GDM1 (cell line): ENCODE measurements at regions not wholly inside any gene's neighbourhood (a gene's known extent, or its start where the extent isn't known, plus 50 kb on each side); places are given as distances from the start of the nearest gene placed in this dataset.
"Not testable (repeated sequence)": the region's sequence is repeated elsewhere in the genome, so short reads cannot be mapped to it uniquely, and the experiment has no call there.

Experiments
- DNase-seq: peaks from one replicate; lab custom pipeline; 2025; lab: John Stamatoyannopoulos, UW

DNA sequence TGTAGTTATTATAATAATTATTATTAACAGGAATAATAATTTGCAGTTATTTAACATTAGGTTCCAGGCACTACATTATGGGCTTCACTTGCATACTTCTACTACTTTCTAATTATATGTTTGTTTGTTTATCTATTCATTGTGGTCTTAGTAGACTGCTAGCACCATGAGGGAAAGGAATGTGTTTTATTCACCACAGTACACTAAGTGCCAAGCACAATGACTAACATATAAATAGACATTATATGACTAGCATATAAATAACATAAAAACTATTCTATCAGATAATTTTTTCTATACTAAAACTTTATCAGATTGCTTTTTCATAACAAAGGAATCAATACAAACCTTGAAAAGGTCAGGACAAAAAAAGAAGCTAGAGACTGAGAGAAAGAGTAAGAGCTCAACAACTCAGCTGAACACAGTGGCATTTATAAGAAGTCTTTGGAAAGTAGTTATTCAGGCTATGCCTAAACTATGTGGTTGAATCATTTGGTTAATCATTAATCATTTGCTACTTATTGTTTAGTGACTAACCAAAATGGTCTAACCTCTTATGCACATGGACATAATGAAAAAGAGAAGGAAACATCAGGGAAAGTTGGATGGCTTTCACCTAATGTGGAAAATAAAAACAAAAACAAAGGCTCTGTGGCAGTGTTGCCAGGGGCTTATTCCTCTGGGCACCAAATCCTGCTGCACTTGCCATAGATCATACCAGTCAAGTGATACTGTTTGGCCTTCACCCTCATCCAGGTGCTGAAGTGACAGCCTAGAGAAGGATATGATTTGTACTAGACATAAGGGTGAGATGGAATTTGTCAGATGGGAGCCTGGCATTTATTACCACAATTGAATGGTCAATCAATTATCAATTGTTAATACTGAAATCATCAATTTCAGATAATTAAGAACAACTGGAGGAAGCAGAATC, 174.9 kb downstream of the ETAA1 start:
- DNase-seq, result no peak

DNA sequence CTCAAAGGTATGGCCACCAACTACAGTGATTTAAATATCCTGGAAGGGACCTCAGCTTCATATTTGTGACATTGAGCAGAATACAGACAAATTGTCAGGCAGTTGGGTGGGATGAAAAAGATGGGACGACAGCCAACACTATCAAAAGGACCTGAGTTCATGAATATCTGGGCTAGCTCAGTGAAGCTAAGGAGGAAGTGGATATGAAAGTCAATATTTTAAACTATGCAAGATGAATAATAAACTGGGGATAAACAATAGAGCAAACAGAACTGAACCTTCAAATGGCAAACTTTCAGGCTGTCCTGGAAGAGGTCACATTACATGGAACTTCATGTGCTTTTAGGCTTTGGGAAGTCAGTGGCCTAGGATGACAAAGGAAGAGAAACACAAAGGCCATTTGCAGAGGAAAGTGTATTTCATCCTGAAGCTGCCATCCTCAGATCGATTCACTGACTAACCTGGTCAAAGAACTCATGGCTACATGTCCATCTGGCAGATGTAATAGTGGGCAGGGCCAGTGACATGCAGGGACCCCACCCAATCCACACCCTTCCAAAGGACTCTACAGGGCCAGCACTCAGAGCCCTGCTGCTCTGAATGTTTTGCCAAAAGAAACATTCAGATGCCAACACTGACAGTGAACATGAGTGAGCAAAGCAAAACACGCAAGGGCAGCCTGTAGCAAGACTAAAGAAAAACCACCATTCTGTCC, 175.7 kb downstream of the ETAA1 start:
- DNase-seq, result no peak

DNA sequence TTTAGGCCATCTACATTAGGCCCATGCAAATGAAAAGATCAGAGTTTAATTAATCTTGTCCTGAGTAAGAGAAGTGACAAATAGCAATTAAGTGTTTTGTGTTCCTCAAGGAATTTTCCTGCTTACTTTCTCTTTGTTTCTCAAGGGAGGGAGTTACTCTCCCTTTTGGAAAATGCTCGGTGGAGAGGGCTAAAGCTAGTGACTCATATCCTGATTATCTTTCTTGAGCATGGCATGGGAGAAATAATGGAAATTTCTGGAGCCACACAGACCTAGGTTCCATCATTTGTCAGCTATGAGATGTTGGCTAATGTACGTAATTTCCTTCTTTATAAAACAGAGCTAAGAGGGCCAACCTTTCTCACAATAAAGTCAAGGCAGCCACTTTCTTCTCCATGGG, 177.1 kb downstream of the ETAA1 start:
- DNase-seq, result no peak

DNA sequence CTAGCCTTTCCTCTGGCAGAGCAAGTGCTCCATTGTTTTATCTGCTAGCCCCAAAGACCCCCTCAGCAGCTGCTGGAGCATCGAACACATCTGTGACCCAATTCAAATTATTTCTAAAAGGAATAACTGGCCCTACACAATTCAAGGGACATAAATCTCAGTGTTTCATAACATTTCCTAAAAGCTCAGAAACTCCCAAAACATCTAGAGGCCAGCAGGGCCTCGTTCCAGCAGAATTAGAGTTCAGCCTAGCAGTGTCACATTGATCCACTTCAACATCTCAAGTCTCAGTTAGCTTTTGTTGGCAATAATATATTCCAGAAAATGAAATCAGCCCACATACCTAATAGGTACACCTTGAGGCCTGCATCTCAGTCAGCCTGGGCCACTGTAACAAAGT, 179.1 kb downstream of the ETAA1 start:
- no peak for DNase-seq

DNA sequence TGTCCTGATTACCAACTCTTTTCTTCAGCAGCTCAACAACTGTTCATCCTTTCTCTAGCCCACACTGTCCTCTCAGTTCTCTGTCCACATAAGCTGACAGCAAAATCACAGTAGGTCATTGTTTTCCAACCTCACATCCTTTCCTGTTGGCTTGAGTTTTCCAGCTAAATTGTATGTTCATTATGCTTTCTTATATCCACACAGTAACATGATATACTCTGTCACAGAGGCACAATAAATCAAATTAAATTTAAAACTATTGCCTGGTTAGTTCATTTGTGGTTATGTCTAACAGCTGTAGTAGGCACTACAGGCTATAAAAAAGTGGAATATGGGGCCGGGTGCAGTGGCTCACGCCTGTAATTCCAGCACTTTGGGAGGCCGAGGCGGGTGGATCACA, 179.9 kb downstream of the ETAA1 start:
- DNase-seq, result no peak

DNA sequence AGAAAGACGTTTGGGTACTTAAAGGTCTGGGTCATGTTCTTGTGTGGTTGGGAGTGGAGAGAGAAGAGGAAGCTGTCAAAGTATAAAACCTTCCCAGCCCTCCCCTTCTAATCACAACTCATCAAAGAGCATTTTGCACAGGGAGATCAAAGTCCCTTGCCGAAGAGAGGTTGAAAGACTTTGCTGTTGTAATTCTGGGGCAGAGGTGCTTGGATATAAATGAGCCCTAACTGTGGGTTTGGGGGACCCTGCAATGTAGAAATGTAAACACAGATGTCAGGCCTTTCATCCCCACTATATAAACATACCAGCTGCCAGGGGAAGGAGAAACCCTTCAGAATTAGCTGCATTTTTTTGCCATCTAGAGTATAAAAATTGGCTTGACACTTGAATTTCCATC, 182.1 kb downstream of the ETAA1 start:
- no peak for DNase-seq

DNA sequence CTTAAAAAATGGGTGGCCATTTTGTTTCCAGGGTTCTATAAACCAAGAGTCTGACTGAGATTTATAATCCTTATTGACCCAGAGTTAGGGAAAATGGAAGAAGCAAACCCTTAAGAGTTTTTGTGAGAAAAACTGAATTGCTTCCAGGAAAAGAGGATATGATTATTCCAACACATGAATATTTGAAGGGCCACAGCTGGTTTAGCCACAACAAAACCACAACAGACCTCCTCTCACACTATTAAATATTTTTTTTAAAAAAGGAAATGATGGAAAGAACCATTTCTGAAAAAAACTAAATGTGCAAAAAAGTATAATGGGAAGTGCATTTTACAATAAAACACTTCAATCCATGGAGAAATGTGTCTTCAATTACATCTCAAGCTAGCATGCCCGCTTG, 182.7 kb downstream of the ETAA1 start:
- no peak for DNase-seq

DNA sequence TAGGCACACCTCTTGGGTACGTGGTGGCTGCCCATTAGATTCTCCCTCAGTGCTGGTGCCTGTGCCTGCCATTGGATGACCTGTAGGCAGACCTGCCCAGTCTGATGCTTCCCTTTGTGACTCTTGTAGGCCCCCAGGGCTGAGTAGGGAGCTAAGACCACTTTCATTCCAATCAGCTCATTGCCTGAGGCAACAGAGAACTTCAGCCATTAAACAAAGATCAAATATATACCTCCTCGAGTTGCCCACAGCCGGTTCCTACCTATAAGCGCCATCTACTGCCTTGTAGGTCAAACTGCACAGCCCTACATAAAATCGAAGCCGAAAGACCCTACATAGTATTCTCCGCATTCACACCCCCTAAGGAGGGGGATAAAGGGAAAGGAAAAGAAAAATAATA, 184.6 kb downstream of the ETAA1 start:
- no peak for DNase-seq

DNA sequence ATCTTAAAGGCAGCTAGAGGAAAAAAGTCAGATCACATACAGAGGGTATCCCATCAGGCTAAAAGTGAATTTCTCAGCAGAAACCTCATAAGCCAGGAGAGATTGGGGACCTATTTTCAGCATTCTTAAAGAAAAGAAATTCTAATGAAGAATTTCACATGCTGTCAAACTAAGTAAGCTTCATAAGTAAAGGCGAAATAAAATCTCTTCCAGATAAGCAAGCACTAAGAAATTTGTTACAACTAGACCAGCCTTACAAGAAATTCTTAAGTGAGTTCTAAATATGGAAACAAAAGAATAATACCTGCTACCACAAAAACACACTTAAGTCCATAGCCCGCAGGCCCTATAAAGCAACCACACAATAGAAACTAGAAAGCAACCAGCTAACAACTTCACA, 186.1 kb downstream of the ETAA1 start:
- no peak for DNase-seq

DNA sequence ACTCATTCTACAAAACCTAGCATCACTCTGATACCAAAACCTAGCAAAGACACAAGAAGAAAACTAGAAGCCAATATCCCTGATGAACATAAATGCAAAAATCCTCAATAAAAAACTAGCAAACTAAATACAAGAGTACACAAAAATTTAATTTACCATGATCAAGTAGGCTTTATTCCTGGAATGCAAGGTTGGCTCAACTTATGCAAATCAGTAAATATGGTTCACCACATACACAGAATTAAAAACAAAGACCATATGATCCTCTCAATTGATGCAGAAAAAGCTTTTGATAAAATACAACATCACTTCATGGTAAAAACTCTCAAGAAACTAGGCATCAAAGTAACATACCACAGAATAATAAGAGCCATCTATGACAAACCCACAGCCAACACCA, 188.3 kb downstream of the ETAA1 start:
- no peak for DNase-seq

DNA sequence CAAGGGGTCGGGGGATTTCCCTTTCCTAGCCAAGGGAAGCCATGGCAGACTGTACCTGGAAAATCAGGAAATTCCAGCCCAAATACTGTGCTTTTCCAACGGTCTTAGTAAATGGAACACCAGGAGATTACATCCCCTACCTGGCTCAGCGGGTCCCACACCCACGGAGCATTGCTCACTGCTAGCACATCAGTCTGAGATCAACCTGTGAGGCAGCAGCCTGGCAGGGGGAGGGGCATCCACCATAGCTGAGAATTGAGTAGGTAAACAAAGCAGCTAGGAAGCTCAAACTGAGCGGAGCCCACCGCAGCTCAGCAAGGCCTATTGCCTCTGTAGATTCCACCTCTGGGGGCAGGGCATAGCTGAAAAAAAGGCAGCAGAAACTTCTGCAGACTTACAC, 192.0 kb downstream of the ETAA1 start:
- not testable (repeated sequence) for DNase-seq

DNA sequence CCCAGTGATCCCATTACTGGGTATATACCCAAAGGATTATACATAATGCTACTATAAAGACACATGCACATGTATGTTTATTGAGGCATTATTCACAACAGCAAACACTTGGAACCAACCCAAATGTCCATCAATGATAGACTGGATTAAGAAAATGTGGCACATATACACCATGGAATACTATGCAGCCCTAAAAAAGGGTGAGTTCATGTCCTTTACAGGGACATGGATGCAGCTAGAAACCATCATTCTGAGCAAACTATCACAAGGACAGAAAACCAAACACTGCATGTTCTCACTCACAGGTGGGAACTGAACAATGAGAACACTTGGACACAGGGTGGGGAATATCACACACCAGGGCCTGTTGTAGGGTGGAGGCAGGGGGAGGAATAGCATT, 197.4 kb downstream of the ETAA1 start:
- DNase-seq, result not testable (repeated sequence)

DNA sequence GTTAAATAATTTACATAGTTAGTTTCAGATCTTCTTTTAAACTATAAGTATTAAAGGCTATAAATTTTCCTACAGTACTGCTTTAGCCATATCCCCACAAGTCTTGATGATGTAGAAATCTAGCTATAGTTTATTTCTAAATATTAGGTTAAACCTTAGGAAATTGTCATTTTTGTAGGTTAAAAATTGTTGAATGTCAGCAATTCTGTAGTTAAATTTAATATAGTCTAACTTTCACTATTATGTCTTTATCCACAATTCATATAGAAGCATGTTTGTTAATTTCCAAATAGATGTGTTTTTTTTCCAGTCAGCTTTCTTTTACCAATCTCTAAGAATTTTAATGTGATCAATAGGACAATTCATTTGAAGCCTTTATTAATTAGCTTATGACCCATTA, 199.7 kb downstream of the ETAA1 start:
- no peak for DNase-seq

DNA sequence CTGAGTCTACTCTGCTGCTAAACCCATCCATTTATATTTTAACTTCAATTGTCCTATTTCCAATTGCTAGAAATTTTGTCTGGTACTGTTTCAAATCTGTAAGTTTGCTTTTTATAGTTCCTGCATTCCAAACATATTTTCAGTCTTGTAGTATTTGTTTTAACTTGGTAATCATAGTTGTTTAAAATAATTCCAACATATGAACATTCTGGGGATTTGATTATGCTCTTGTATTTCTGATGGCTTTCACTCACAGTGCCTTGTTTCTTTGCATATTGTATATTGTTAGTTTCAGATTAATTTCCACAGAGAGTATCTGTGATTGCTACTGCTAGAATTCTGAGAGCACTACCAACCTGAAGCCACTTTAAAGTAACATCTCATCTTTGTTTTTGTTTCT, 202.4 kb downstream of the ETAA1 start:
- no peak for DNase-seq

DNA sequence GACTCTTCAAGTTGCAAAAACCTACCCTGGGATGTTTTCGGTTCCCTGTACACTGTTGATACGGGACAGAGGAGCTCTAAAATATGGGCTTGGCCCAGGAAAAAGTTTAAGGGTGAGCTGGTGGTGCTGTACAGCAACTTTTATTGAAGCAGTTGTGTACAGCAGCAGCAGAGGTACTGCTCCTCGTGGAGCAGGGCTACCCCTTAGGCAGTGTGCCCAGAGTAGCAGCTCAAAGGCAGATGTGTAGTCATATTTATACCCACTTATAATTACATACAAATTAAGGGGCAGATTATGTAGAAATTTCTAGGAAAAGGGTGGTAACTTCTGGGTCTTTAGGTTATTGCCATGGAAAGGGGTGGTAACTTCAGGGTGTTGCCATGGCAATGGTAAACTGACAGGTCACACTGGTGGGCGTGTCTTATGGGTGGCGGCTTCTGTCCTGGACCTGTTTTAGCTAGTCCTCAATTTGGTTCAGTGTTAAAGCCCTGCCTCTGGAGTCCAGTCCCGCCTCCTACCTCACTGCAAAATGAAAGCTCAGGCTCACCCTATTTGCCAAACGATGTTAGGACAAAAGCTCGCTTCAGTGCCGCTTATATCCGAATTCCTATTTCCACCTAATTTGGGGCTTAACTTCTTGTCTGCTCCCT, 203.2 kb downstream of the ETAA1 start:
- DNase-seq, result no peak

DNA sequence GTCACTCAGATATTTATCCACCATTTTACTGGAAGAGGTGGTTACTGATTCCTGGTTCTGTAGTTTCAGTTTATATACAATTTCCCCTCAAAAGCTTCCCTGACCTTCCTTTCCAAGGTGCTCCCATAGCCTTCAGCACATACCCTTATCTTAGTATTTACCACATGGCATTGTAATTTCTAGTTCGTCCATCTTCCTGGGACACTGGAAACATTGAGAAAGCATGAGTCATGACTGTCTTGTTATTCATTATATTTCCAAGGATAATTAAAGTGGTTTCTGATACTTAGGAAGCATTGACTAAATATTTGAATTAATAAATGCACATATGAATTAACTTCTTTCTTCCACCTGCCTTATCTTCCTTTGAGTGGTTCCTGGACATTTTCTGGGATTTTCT, 203.8 kb downstream of the ETAA1 start:
- DNase-seq, result no peak

DNA sequence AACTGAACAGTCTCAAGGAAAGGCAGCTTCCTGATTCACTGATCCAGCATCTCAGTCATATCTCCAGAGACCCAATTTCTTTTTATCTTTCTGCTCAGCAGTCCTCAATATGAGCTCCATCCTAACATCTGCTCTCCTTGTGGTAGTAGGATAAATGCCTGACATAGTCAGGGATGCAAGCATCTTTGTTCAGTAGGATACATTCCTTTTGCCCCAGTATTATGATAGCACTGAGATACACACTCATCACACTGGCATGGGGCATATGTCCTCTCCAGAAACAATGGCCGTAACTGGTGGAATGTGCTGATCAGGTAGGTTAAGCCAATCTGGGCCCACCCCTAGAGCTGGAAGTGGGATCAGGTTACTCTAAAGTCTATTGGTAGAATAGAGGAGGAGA, 207.2 kb downstream of the ETAA1 start:
- DNase-seq, result no peak

DNA sequence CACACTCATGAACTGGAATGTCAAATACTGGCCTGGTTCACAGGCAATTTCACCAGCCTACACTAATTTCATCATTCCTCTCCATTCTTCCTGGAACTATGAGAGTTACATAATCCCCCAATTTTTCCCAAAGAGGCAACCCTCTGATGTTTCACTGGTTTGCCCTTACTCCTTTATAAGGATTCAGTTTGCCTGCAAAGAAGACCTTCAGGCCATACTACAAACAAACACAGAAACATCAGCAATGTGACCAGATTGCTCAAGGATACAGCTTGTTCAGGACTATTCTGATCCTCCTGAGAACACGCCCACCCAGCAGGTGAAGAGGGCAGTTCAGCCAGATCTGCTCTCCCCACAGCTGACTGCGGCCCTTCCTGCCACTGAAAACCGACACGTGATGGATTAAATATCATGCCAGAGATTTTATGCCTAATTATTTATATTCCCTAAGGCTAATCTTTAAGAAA, 215.5 kb downstream of the ETAA1 start:
- DNase-seq, result no peak

DNA sequence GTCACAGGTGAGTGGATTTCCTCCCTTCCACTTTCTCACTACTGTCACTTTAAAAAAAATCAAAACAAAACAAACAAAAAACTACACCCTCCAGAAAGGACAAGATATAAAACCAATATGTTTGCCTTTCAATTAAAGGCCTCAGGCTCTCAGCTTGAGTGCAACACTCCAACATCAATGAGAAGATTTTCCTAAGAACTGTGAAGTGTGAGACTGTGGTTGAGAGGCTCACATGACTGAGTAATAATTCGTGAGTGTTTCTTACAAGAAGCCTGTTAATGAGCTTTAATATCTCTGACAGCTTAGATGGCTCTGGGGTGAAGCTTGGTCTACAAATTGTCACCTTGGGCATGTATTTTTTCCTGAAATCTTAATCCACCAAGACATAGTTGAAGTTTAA, 216.1 kb downstream of the ETAA1 start:
- DNase-seq, result no peak

DNA sequence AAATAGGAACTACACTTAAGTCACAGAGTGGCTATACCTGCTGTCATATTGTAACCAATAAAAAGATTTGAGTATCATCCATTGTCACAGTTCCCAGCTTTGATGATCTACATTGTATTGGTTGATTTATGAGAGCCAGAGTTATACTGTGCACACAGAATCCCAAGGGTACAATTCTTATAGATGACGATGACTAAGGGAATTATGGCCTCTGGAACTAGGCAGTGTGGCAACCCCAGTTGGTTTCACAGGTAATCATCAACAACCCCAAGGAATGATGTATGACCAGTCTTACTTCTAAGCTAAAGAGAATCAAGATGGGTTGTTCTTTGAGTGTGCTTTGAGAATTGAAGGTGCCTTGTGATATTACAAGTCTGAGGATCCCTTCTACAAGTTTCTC, 217.3 kb downstream of the ETAA1 start:
- no peak for DNase-seq

DNA sequence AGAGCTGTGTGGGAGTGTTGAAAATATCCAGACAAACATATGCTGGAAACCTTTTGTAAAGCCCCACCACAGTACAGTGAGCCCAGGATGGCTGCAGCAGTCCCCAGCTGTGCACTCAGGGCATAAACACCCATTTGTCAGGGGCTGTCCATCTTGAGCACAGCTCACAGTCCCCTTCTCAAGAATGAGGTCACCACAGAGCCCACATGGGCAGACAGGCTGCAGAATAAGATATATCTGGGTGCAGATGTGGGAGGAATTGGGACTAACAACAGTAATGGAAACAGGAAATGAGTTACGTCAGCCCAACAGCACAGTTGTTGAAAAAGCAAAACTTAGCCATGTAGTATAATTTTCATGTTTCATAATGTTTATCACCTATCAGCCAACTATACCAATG, 219.6 kb downstream of the ETAA1 start:
- DNase-seq, result no peak

DNA sequence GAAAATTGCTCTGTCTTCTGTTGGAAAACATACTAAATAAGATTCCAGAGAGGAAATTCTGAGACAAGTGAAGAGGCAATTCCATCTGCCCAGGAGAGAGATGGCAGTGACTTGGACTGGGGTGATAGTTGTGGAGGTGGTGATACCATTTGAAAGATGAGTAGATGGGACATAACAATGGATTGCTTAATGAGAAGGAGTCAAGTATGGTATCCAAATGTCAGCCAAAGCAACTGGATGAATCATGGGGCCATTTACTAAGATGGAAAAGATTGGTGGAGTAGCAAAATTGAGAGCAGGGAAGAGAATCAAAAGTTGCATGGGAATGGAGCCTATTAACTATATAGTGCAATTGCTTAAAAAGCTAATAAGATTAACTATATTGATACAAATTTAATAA, 222.1 kb downstream of the ETAA1 start:
- no peak for DNase-seq

DNA sequence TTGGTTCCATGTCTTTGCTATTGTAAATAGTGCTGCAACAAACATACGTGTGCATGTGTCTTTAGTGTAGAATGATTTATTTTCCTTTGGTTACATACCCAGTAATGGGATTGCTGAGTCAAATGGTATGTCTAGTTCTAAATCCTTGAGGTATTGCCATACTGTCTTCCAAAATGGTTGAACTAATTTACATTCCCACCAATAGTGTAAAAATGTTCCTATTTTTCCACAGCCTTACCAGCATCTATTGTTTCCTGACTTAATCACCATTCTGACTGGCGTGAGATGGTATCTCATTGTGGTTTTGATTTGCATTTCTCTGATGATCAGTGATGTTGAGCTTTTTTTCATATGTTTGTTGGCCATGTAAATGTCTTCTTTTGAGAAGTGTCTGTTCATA, 226.6 kb downstream of the ETAA1 start:
- not testable (repeated sequence) for DNase-seq
